ENCODE measurements at regions not wholly inside any gene's neighbourhood (a gene's known extent, or its start where the extent isn't known, plus 50 kb on each side); places are given as distances from the start of the nearest gene placed in this dataset.

DNA sequence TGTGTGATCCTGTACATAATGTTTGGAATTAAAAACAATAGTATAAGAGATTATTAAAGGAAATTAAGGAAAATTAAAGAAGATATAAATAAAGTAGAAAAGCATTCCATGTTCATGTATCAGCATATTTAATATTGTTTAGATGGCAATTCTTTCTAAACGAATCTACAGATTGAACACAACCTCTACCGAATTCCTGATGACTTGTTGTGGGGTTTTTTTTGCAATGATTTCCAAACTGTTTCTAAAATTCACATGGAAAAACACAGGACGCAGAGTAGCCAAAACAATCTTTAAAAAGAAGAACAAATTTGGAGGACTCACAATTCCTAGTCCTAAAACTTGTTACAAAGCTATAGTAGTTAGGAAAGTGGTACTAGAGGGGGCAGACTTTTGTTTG is 573.4 kb upstream of the IGFBP3 start:
- no peak overlapping the region for H3K27ac ChIP-seq
- H3K4me3 ChIP-seq, result no peak overlapping the region
- no peaks in the 10 kb centered on the region for H3K27me3 ChIP-seq
- H3K9me3 ChIP-seq, result peaks cover 0 to 25% (median 3%) of the 10 kb centered on the region in 11 donors
- intact Hi-C loops (cut with DNase I), result no loop called here
- no peak for DNase-seq
- no peaks in the 10 kb centered on the region for H3K4me1 ChIP-seq
- H3K36me3 ChIP-seq, result no peaks in the 10 kb centered on the region
- no peak for ATAC-seq
- 78 to 92% methylated on average over 3 of the region's 3 CpGs for WGBS, 2 donors
- TF ChIP-seq, protein P1, sequence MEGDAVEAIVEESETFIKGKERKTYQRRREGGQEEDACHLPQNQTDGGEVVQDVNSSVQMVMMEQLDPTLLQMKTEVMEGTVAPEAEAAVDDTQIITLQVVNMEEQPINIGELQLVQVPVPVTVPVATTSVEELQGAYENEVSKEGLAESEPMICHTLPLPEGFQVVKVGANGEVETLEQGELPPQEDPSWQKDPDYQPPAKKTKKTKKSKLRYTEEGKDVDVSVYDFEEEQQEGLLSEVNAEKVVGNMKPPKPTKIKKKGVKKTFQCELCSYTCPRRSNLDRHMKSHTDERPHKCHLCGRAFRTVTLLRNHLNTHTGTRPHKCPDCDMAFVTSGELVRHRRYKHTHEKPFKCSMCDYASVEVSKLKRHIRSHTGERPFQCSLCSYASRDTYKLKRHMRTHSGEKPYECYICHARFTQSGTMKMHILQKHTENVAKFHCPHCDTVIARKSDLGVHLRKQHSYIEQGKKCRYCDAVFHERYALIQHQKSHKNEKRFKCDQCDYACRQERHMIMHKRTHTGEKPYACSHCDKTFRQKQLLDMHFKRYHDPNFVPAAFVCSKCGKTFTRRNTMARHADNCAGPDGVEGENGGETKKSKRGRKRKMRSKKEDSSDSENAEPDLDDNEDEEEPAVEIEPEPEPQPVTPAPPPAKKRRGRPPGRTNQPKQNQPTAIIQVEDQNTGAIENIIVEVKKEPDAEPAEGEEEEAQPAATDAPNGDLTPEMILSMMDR (IDR thresholded peaks at IDR 0.05), result no peak

DNA sequence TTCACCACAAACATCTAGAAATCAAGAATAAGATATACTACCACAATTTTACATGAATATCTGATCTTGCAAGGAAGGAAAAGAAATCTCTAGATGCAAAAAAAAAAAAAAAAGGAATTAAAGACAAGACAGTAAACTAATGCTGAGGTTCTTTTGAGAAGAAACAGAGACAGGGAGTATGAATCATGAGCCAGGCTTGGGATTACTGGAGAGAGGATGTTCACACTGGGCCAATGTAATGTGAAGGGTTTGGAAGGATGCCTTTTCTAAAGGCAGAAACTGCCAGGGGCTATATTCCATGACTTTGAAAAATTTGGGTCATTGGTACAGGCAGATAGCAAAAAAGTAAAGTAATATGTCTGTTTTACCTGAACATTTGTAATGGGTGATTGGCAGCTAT is 573.0 kb upstream of the IGFBP3 start:
- H3K4me3 ChIP-seq, result no peak overlapping the region
- TF ChIP-seq, protein P1 (IDR thresholded peaks at IDR 0.05), result no peak
- H3K27me3 ChIP-seq, result no peaks in the 10 kb centered on the region
- H3K9me3 ChIP-seq, result peaks cover 0 to 21% (median 3%) of the 10 kb centered on the region in 11 donors
- H3K27ac ChIP-seq, result no peak overlapping the region
- DNase-seq (no peak), ATAC-seq (no peak)
- intact Hi-C loops (cut with DNase I), result no loop called here
- no peaks in the 10 kb centered on the region for H3K4me1 ChIP-seq
- no peaks in the 10 kb centered on the region for H3K36me3 ChIP-seq

DNA sequence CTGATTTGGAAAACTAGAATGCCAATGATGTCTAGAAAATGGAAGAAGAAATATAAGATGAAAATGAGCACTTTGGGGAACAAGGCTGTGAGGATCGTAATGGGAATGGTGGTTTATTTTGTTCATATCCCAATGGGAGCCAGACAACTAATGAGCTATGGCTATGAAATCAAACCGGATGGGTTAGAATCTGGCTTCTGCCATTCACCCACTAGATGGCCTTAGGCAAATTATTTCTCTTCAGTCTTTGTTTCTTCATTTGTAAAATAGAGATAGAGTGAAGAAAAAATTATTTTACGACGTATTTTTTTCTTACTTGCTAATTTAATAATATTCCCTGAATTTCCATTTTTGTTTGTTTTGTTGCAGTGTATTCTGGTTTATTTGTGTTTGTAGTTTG is 572.1 kb upstream of the IGFBP3 start:
- intact Hi-C loops (cut with DNase I), result no loop called here
- Histone ChIP-seq H3K4me1 (peaks cover 0 to 2% (median 0%) of the 10 kb centered on the region in 9 donors), H3K4me3 (no peak overlapping the region), H3K9me3 (peaks cover 0 to 13% (median 0%) of the 10 kb centered on the region in 11 donors), H3K36me3 (no peaks in the 10 kb centered on the region), H3K27me3 (no peaks in the 10 kb centered on the region), H3K27ac (no peak overlapping the region)
- TF ChIP-seq, protein P1 (IDR thresholded peaks at IDR 0.05), result no peak
- no peak for DNase-seq
- WGBS, 2 donors, result 92 to 93% methylated on average over 4 of the region's 4 CpGs
- no peak for ATAC-seq

DNA sequence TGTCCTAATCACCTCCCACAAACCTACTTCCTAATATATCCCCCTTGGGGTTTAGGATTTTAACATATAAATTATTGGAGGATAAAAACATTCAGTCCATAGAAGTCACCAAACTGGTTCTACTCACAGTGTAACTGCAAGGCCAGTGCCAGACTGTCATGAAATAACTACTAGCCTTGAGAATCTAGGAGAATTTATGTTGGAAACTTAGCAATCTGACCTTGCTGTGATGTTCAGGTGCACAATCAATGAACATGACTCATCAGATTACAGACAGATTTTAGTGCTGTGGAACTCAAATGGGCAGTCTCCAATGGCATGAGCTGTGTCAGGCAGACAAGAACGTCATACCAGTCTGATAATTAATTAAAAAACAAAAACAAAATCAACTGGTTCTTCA is 571.4 kb upstream of the IGFBP3 start:
- Histone ChIP-seq H3K4me1 (peaks cover 0 to 5% (median 0%) of the 10 kb centered on the region in 9 donors), H3K36me3 (no peaks in the 10 kb centered on the region), H3K9me3 (peaks cover 0 to 5% (median 0%) of the 10 kb centered on the region in 11 donors), H3K27ac (no peak overlapping the region), H3K27me3 (no peaks in the 10 kb centered on the region), H3K4me3 (no peak overlapping the region)
- DNase-seq (no peak), ATAC-seq (no peak)
- 86 to 95% methylated on average over 1 of the region's 1 CpG for WGBS, 2 donors
- intact Hi-C loops (cut with DNase I), result no loop called here
- TF ChIP-seq, protein P1 (IDR thresholded peaks at IDR 0.05), result no peak
